ENCODE measurements at regions not wholly inside any gene's neighbourhood (a gene's known extent, or its start where the extent isn't known, plus 50 kb on each side); places are given as distances from the start of the nearest gene placed in this dataset.

DNA sequence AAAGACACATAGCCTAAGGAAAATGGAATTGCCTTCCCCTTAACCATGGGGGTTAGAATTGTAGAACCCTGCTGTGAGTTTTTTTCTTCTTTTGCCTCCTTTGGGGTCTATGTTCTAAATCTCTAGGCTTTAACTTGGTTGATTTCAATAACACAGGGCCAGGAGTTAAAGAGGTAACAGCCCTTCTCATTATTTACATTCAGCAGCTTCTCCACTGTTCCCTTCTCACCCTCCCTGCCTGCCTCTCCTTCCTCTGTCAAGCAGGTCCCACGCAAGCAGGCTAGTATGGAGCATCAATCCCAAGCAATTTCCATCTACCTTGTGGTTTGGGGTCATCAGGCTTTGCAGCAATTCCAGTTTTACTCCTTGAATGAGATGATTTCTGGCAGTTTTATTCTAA lies 236.1 kb upstream of the G2E3 start:
- TF ChIP-seq, protein P1, sequence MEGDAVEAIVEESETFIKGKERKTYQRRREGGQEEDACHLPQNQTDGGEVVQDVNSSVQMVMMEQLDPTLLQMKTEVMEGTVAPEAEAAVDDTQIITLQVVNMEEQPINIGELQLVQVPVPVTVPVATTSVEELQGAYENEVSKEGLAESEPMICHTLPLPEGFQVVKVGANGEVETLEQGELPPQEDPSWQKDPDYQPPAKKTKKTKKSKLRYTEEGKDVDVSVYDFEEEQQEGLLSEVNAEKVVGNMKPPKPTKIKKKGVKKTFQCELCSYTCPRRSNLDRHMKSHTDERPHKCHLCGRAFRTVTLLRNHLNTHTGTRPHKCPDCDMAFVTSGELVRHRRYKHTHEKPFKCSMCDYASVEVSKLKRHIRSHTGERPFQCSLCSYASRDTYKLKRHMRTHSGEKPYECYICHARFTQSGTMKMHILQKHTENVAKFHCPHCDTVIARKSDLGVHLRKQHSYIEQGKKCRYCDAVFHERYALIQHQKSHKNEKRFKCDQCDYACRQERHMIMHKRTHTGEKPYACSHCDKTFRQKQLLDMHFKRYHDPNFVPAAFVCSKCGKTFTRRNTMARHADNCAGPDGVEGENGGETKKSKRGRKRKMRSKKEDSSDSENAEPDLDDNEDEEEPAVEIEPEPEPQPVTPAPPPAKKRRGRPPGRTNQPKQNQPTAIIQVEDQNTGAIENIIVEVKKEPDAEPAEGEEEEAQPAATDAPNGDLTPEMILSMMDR (IDR thresholded peaks at IDR 0.05; ENCODE audit: low read length, missing control alignments) = no peak
- DNase-seq (ENCODE audit: low read depth) = no peak
- H3K4me3 ChIP-seq (replicated peaks; ENCODE audit: low read depth, low read length) = no peak overlapping the region

DNA sequence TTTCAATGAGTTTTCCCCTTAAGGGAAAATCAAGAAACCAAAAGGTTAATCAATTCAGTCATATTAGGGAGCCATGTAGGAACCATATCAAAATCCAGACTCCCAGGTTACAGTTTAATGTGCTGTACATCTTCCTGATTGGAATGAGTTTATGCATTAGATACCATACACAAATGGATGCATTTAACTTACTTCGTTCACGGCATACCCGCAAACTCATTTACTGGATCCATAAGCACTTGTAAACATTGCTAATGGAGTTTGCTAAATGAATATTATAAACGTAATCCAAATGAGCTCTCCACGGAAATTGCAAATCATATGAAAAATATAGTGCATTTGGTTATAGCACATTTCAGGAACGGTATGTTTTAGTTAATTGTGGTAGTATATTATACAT lies 228.9 kb upstream of the G2E3 start:
- no peak overlapping the region for H3K4me3 ChIP-seq (replicated peaks; ENCODE audit: low read depth, low read length)
- DNase-seq (ENCODE audit: low read depth) = no peak
- TF ChIP-seq, protein P1 (IDR thresholded peaks at IDR 0.05; ENCODE audit: low read length, missing control alignments) = no peak

DNA sequence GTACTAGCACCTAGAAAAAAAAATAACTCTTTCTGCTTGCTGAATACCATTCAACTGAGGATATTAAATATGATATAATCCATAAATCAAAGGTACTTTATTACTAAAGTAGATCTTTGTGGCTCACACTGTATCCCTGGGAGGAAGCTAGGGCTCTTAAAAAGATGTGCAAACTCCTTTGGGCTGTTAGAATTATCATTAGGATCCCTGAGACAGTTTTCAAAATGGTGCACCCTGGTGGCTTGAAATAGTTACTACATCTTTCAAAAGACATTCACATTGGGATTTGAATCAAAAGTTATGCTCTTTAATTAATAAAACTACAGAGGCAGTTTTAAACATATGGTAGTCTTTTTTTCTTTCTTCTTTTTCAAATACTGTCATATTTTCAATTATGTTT lies 228.5 kb upstream of the G2E3 start:
- DNase-seq (ENCODE audit: low read depth) = peak; percentile 15
- no peak overlapping the region for H3K4me3 ChIP-seq (replicated peaks; ENCODE audit: low read depth, low read length)
- TF ChIP-seq, protein P1 (IDR thresholded peaks at IDR 0.05; ENCODE audit: low read length, missing control alignments) = peak; percentile 44

DNA sequence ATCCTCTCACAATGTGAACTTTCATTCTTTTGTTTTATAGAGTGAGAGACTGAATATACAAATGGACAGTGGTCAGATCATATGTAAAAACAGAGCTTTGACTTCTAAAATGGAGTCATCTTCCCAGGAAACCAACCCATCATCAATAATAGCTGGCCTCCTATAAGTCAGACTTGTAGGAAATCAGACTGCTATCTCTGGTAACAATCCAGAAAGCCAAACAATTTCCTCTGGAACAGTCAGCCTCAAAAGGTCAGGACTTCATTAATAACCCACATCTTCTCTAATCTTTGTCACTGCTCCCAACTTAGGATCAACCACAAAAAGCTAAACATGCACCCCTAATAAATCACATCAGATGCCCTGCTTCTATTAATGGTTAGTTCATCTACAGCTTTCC lies 227.9 kb upstream of the G2E3 start:
- no peak overlapping the region for H3K4me3 ChIP-seq (replicated peaks; ENCODE audit: low read depth, low read length)
- TF ChIP-seq, protein P1 (IDR thresholded peaks at IDR 0.05; ENCODE audit: low read length, missing control alignments) = no peak
- DNase-seq (ENCODE audit: low read depth) = no peak

DNA sequence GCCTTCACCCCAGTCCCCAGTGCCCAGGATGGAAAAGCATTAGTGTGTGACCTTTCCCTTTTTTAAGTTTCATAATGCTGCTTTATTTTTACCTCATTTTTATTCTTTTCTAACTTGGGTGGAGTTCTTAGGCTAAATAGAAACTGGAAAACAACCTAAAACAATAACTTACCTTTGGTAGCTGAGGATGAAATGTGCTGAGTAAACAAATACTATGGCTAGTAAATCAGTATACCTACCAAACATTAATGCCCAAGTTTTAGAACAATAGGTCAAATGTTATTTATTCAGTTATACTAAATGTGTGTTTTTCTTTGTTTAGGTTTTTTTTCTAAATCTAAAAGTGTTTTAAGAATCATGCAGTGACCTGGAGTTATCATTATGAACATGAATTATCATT lies 226.6 kb upstream of the G2E3 start:
- H3K4me3 ChIP-seq (replicated peaks; ENCODE audit: low read depth, low read length) = no peak overlapping the region
- no peak for DNase-seq (ENCODE audit: low read depth)

DNA sequence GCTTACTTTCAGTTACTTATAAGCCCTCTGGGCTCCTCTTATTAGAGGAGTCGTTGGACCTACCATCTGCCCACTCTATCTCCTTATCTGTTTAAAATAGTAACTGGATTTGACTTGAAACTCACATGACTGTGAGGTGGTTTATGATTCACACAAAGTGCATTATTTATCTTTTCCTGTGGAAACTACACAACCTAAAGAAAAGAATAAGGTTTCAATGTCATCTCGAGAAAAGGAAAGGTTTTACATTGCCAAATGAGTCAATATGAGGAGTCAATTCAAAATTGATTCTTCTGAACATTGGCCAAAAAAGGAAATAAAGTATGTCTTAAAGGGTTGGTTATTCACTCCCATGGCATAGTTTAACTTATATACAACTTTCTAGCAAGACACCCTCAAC lies 225.0 kb upstream of the G2E3 start:
- no peak overlapping the region for H3K4me3 ChIP-seq (replicated peaks; ENCODE audit: low read depth, low read length)
- DNase-seq (ENCODE audit: low read depth) = no peak
- TF ChIP-seq, protein P1 (IDR thresholded peaks at IDR 0.05; ENCODE audit: low read length, missing control alignments) = no peak

More for the DNA sequence above, 226.6 kb upstream of the G2E3 start:
- TF ChIP-seq, protein P1 (IDR thresholded peaks at IDR 0.05; ENCODE audit: low read length, missing control alignments) = no peak

DNA sequence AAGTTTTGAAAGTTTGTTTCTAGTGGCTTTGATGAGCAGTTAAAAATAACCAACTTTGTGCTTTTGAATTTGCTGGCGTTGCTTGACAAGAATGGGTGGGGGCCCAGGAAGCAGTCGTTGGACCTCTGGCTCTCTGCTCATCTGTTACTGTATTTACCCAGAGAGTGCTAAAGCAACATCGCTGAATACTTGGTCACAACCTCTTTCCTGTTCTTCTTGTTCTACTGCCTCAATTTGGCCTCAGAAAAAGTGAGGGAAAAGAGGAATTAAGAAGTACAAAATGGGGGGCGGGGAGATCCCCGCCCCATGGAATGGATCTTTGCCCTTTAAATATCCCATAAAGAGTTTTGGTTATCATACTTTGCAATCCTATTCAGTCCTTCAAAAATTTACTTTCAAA lies 221.5 kb upstream of the G2E3 start:
- TF ChIP-seq, protein P1 (IDR thresholded peaks at IDR 0.05; ENCODE audit: low read length, missing control alignments) = no peak
- no peak for DNase-seq (ENCODE audit: low read depth)
- H3K4me3 ChIP-seq (replicated peaks; ENCODE audit: low read depth, low read length) = no peak overlapping the region

All from fibroblast of pulmonary artery (primary cell).